ENCODE measurements at regions not wholly inside any gene's neighbourhood (a gene's known extent, or its start where the extent isn't known, plus 50 kb on each side); places are given as distances from the start of the nearest gene placed in this dataset.

- Mint-ChIP-seq H3K9me3 (no peaks in the 10 kb centered on the region), H3K4me3 (no peak overlapping the region), H3K36me3 (ENCODE audit: low read depth) (no peaks in the 10 kb centered on the region), H3K27me3 (peaks cover 10% of the 10 kb centered on the region), H3K27ac (no peak overlapping the region), H3K4me1 (no peaks in the 10 kb centered on the region)
- DNase-seq: no peak
- no peak for ATAC-seq (ENCODE audit: low read depth)
- intact Hi-C loops (cut with micrococcal nuclease): no loop called here
- no peak for TF ChIP-seq CTCF (IDR thresholded peaks at IDR 0.05)
- ChIA-PET POLR2A (no interaction called here), CTCF (no interaction called here)
Observed at GRCh38 chr18:55862693-55863390, 274.9 kb upstream of the TCF4 start.

DNA sequence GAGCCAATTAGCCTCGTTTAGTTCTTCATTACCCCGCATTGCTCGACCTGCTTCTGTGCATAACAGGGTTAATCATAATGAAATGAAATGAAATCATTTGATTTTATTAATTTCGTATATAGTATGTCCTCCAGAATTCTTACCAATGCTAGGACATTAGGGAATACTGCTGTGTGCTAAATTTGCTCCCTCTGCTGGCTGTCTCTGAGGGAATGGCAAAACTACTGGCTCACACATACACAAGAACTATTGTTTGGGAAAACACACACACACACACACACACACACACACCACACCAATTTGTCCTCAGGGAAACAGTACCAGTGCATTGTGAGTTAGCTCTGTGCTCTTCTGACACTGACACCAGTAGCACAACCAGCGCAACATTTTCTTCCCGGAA is 273.3 kb upstream of the TCF4 start:
- ATAC-seq (ENCODE audit: low read depth) (no peak), DNase-seq (no peak)
- Mint-ChIP-seq H3K27me3 (peaks cover 10% of the 10 kb centered on the region), H3K27ac (no peak overlapping the region), H3K4me3 (no peak overlapping the region), H3K4me1 (no peaks in the 10 kb centered on the region), H3K9me3 (no peaks in the 10 kb centered on the region), H3K36me3 (ENCODE audit: low read depth) (no peaks in the 10 kb centered on the region)
- TF ChIP-seq CTCF (IDR thresholded peaks at IDR 0.05): no peak
- intact Hi-C loops (cut with micrococcal nuclease): loop anchor here (1.0 to 2.0 kb wide), 2 partner anchors 446 to 518 kb away; no protein-coding TSS in a partner anchor
- ChIA-PET CTCF (no interaction called here), POLR2A (no interaction called here)

DNA sequence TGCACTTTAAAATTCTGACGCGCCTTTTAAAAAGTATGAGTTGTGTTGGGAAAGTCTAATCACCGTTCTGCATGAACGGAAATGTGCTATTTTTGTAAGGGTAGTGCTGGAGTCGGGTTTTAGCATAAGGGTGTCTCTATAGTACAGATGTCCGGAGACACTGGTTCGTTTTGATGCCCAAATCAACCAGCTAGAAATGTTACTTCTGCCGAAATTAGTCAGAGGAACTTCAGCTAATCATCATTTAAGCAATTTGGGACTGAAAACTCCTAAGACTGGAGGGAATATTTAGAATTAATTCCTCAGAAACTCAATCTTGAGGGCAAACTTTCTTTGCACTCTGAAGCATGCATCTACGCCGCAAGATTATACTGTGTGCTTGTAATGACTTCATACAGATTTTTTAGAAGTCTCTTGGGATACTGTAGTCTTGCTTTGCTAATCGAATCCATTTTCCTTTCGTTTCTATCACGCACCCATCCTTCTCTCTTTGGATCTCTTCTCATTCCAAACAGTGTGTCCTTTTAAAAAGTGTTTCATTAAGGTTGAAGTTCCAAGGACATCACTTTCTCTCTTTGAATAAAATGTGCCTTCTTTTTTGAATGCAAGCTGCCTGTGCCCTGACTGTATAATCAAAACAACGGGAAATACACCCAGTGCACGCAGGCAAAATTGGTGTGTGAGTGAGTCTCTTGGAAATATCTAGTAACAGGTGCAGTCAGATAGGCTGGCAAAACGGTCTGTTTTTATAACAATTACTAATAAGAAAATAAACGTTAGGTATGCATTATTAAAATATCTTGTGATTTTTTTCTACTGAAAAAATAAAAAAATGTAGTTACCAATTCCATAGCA is 270.9 kb upstream of the TCF4 start:
- POLR2A ChIA-PET: no interaction called here
- intact Hi-C loops (cut with micrococcal nuclease): no loop called here
- CTCF ChIA-PET: no interaction called here
- Mint-ChIP-seq H3K27ac (no peak overlapping the region), H3K36me3 (ENCODE audit: low read depth) (no peaks in the 10 kb centered on the region), H3K9me3 (no peaks in the 10 kb centered on the region), H3K4me3 (peak overlapping the region; percentile 2), H3K27me3 (peaks cover 10% of the 10 kb centered on the region), H3K4me1 (no peaks in the 10 kb centered on the region)
- no peak for DNase-seq
- no peak for TF ChIP-seq CTCF (IDR thresholded peaks at IDR 0.05)
- no peak for ATAC-seq (ENCODE audit: low read depth)

DNA sequence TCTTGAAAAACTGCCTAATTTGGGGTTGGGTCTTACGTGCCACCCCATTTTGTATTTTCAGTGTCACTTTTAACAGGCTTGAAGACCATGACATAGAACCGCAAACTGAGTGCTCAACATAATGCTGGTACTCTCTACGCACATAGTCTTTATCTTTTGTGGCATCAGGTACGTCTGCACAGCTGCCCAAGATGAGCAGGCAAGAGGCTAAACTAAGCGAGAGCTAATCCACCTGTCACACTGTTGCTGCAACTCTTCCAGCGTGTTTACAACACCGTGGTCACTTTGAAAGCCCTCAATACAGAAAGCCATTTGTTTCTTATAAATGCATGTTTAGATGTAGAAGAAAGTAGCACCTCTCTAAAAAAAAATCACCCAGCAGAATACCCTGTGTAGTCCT is 270.0 kb upstream of the TCF4 start:
- Mint-ChIP-seq H3K9me3 (no peaks in the 10 kb centered on the region), H3K27ac (no peak overlapping the region), H3K4me1 (no peaks in the 10 kb centered on the region), H3K4me3 (no peak overlapping the region), H3K27me3 (peaks cover 10% of the 10 kb centered on the region), H3K36me3 (ENCODE audit: low read depth) (no peaks in the 10 kb centered on the region)
- POLR2A ChIA-PET: interaction anchor here (0.7 kb wide), 1 partner anchor 439 kb away, joined by 4 read pairs; no protein-coding TSS in a partner anchor
- intact Hi-C loops (cut with micrococcal nuclease): no loop called here
- no peak for TF ChIP-seq CTCF (IDR thresholded peaks at IDR 0.05)
- CTCF ChIA-PET: no interaction called here
- ATAC-seq (ENCODE audit: low read depth) (no peak), DNase-seq (no peak)

DNA sequence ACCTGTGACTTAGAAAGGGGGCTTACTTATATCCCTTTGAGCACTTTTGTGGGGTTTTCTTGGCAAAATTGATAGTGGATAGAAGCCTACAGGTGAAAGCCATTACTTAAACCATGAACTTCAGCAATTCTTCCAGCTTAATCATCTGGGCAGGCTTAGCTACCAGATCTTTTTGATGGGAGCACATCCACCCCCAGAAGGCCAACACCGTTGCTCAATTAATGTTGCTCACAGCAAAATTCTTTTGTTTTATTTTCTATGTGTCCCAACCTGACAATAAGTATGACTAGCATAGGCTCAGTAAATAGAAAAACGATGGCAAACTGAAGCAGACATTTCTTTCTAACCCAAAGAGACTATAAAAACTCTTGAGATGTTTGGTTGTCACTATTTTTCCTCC is 269.4 kb upstream of the TCF4 start:
- Mint-ChIP-seq H3K4me3 (no peak overlapping the region), H3K36me3 (ENCODE audit: low read depth) (no peaks in the 10 kb centered on the region), H3K4me1 (no peaks in the 10 kb centered on the region), H3K27ac (no peak overlapping the region), H3K27me3 (peaks cover 10% of the 10 kb centered on the region), H3K9me3 (no peaks in the 10 kb centered on the region)
- no peak for TF ChIP-seq CTCF (IDR thresholded peaks at IDR 0.05)
- ChIA-PET POLR2A (interaction anchor here (0.7 kb wide), 1 partner anchor 439 kb away, joined by 4 read pairs; no protein-coding TSS in a partner anchor), CTCF (no interaction called here)
- DNase-seq: no peak
- intact Hi-C loops (cut with micrococcal nuclease): no loop called here
- ATAC-seq (ENCODE audit: low read depth): no peak

Data from activated B cell treated with CpG ODN at 0.5 μM for 24 hours (primary cell).